NCI-H526 (cell line): ENCODE measurements at regions not wholly inside any gene's neighbourhood (a gene's known extent, or its start where the extent isn't known, plus 50 kb on each side); places are given as distances from the start of the nearest gene placed in this dataset.
"Not testable (repeated sequence)": the region's sequence is repeated elsewhere in the genome, so short reads cannot be mapped to it uniquely, and the experiment has no call there.

Experiments
- DNase-seq, 2 experiments: peaks; one replicate each; lab custom pipeline; 2025; lab: John Stamatoyannopoulos, UW

GRCh38 chr6:21334651-21335050 is 258.9 kb upstream of the SOX4 start:
- no peak for DNase-seq

- DNase-seq, result no peak
Observed at GRCh38 chr6:21335591-21335990, 258.0 kb upstream of the SOX4 start.

GRCh38 chr6:21337263-21337662 is 256.3 kb upstream of the SOX4 start:
- DNase-seq, result no peak

GRCh38 chr6:21340573-21340972 is 253.0 kb upstream of the SOX4 start:
- DNase-seq, result no peak

- DNase-seq, result no peak
Observed at GRCh38 chr6:21341910-21342309, 251.6 kb upstream of the SOX4 start.

- DNase-seq, result no peak
Observed at GRCh38 chr6:21342501-21342900, 251.1 kb upstream of the SOX4 start.

- not testable (repeated sequence) for DNase-seq
Observed at GRCh38 chr6:21345704-21346103, 247.8 kb upstream of the SOX4 start.

GRCh38 chr6:21348146-21348503 is 245.4 kb upstream of the SOX4 start:
- DNase-seq, result no peak

- peak in 1 of 2 experiments; percentile 10 for DNase-seq
Observed at GRCh38 chr6:21348504-21349195, 244.9 kb upstream of the SOX4 start.

- no peak for DNase-seq
Observed at GRCh38 chr6:21349834-21350233, 243.7 kb upstream of the SOX4 start.

- DNase-seq, result no peak
Observed at GRCh38 chr6:21350926-21351325, 242.6 kb upstream of the SOX4 start.

GRCh38 chr6:21352131-21352530 is 241.4 kb upstream of the SOX4 start:
- DNase-seq, result no peak

GRCh38 chr6:21354805-21355238 is 238.7 kb upstream of the SOX4 start:
- DNase-seq, result peak in 1 of 2 experiments; percentile 31

GRCh38 chr6:21355638-21356037 is 237.9 kb upstream of the SOX4 start:
- DNase-seq, result no peak

GRCh38 chr6:21357262-21357661 is 236.3 kb upstream of the SOX4 start:
- DNase-seq, result no peak

GRCh38 chr6:21359926-21360325 is 233.6 kb upstream of the SOX4 start:
- peak; percentile 82 to 86 for DNase-seq

- DNase-seq, result peak; percentile 72 to 77
Observed at GRCh38 chr6:21360336-21360735, 233.2 kb upstream of the SOX4 start.

GRCh38 chr6:21367148-21367547 is 226.4 kb upstream of the SOX4 start:
- DNase-seq, result no peak

- no peak for DNase-seq
Observed at GRCh38 chr6:21367649-21368154, 225.8 kb upstream of the SOX4 start.

GRCh38 chr6:21371061-21371460 is 222.5 kb upstream of the SOX4 start:
- no peak for DNase-seq

GRCh38 chr6:21371676-21372171 is 221.8 kb upstream of the SOX4 start:
- no peak for DNase-seq

GRCh38 chr6:21375151-21376116 is 218.1 kb upstream of the SOX4 start:
- DNase-seq, result peak in 1 of 2 experiments; percentile 47

- DNase-seq, result no peak
Observed at GRCh38 chr6:21377356-21377755, 216.2 kb upstream of the SOX4 start.
